ENCODE measurements at regions not wholly inside any gene's neighbourhood (a gene's known extent, or its start where the extent isn't known, plus 50 kb on each side); places are given as distances from the start of the nearest gene placed in this dataset.
"Not testable (repeated sequence)": the region's sequence is repeated elsewhere in the genome, so short reads cannot be mapped to it uniquely, and the experiment has no call there.

GRCh38 chr7:109646594-109646993 lies 1076.9 kb downstream of the DNAJB9 start:
- TF ChIP-seq POLR2AphosphoS5, CTCF (IDR thresholded peaks at IDR 0.05): not testable (repeated sequence)
